HG02938 (cell line): ENCODE measurements at regions not wholly inside any gene's neighbourhood (a gene's known extent, or its start where the extent isn't known, plus 50 kb on each side); places are given as distances from the start of the nearest gene placed in this dataset.
"Not testable (repeated sequence)": the region's sequence is repeated elsewhere in the genome, so short reads cannot be mapped to it uniquely, and the experiment has no call there.

Experiments used
- ATAC-seq: cut with Tn5 transposase; IDR thresholded peaks from one replicate; pipeline ENCODE4 v1.9.1; 2021; ENCODE audit warnings: mild to moderate bottlenecking, moderate library complexity; ENCODE audit not compliant: unreplicated experiment

DNA sequence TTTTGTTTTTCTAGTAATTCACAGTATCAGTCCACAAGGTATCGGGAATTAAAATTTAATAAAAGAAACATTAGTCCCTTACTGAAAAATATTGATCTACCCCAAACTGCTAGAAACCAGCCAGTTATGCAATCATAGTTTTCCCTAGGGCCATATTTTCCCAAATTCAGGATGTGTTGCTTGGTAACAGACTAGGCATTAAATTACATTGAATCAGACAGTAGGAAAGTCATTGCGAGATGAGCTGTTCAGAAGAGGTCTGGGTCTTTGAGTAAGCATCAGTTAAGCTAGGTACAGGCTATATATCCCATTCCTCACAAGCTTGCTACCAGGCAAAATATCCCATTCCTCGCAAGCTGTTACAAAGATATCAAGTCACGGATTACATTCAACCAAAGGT is 123.0 kb upstream of the CCDC150 start:
- no peak for ATAC-seq

DNA sequence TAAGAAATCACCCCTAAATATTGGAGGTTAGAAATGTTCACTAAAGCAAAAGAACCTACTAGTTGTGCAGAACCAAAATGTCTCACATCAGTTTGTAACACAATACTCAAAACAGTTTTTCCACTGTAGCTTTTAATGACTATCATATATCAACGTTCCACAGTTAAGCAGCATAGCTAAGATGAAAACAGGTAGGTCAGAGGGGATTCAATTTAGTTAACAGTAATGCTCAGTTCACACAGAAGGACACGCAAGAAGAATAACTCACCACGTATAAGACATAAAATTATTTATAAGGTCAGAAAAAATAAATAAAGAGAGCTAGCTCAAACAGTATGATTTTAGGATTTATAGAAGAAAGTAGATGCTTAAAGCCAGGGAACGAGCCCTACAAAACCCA is 118.9 kb upstream of the CCDC150 start:
- no peak for ATAC-seq

DNA sequence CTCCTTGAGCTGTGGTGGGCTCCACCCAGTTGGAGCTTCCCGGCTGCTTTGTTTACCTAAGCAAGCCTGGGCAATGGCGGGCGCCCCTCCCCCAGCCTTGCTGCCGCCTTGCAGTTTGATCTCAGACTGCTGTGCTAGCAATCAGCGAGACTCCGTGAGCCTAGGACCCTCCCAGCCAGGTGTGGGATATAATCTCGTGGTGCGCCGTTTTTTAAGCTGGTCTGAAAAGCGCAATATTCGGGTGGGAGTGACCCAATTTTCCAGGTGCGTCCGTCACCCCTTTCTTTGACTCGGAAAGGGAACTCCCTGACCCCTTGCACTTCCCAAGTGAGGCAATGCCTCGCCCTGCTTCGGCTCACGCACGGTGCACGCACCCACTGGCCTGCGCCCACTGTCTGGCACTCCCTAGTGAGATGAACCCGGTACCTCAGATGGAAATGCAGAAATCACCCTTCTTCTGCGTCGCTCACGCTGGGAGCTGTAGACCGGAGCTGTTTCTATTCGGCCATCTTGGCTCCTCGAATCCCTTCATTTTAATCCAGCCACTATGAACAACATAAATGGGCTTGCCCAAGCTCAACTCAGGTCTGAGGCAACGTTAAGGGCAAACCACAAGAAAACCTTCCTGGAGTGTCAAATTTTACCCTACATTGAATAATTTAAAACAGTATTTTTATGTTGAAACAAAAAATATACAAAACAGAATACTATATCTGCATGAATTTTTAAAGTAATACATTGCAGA is 112.4 kb upstream of the CCDC150 start:
- not testable (repeated sequence) for ATAC-seq

DNA sequence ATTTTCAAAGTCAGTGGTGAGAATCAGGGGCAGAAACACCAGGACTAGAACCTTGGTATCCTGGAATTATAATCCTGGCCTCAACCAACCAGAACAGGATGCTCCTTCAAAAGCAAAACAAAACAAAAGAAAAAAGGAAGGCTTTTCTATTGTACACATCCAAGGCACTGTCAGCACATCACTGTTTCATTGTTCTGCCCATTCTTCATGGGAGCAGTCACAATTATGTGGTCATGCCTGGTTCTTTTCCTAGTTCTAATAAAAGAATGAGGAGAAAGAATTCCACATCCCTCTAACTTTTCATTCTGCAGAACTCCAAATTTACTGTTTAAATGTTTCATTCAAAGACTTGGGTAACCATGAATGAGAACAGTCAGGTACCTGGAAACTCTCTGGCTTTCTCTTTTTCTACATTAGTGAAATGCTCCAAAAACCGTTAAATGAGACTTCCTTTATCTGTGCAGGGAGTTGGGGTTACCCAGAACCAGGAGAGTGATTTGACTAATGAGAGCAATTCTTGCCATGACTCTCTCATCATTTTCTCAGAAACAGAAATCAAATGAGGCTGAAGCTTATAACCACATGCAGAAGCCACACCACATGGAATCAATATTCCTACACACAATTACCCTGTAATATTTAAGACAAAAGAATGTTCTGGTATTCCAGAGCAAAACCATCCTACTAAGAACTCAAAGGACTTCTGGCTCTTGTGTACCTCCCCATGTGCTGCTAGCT is 110.9 kb upstream of the CCDC150 start:
- ATAC-seq, result no peak

DNA sequence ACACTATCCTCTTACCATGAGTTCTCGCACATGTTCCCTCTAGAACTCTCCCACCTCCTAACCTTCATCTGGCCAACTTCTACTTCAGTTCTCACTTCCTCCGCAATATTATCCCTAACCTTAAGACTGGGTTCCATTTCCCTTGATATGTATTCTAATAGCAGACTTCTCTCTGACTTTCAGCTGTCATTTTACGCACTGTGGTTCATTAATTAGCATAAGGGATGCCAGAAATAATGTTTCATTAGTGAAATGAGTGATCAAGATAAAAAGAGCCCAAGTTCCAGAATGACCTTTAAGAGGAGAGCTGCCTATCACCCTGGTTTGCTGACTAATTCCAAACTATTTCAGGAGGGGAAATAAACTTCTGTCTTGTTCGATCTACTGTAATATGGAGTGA is 108.6 kb upstream of the CCDC150 start:
- no peak for ATAC-seq

DNA sequence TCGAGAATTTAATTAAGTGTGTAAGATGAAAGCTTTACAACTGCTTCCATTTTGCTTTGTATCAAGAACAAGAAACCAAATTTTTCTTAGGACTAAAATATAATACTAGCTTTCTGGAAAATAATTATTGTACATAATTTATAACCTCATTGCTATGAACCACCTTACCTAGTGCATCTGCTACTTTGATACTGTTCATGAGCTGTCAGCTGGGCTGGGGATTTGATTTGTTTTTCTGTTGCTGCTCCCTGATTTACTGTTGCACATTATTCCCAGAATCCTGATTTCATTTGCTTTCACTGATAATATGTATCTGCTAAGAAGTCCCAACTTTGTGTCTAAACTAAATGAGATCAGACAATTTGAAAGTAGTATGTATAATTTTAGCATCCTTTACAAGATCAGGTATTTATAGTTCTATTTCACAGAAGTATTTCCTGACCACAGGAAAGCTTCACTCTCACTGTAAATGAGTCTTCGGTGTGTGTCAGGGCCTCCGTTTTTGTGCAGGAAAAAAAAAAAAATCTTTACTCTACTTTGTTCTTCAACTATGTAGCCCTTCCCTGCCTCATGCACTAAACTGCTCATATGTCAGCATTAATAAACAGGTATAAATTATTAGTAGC is 105.6 kb upstream of the CCDC150 start:
- ATAC-seq, result no peak

DNA sequence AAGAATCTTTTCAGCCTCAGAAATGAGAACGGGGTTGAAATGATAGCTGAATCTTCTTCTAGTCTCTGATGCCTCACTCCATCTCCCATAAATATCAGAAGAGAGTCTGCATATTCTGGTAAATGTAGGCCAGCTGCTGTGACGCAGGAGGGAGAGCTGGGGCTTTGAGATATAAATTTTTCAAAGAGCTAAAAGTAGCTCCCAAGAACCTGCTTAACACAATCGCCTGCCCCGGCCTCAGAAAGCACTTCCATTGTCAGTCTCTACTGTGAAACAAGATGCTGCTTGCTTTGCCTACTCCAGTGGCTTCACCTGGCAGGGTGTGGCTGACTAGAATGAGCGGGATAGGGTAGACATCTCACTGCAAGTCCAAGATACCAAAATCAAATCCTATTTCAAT is 105.0 kb upstream of the CCDC150 start:
- no peak for ATAC-seq

DNA sequence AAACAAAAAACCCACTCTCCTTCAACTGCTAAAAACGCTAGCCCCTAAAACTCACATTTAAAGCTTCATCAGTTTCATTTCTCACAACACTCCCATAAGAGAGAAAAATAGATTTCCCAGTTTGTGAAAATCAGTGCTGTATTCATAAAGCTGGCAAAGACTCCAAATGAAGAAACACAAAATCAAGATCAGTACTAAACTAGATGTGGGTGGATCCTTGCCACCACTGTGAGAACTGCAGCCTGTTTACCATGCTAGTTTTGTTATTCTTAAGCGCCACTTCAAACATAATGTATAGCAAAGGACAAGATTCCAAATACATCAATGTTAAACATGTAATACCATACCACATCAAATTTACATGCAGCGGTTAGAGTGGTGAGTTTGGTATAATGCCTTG is 104.5 kb upstream of the CCDC150 start:
- no peak for ATAC-seq

DNA sequence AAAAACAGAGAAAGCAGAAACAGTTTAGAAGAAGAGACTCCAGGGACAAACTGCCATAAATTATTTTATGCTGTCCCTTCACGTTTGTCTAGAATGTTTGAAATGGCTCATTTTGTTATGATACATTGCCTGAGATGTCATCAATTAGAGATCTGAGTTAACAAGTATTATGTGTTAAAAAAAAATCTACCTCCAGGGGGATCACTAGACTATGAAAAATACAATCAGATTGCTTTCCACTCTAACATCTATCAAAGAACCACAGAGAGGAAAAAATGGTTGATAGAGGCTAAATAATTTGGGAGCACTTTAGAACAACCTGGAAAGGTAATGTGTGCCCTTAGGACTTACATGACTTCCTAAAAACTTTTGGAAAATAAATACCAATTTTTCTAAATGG is 103.8 kb upstream of the CCDC150 start:
- ATAC-seq, result no peak

DNA sequence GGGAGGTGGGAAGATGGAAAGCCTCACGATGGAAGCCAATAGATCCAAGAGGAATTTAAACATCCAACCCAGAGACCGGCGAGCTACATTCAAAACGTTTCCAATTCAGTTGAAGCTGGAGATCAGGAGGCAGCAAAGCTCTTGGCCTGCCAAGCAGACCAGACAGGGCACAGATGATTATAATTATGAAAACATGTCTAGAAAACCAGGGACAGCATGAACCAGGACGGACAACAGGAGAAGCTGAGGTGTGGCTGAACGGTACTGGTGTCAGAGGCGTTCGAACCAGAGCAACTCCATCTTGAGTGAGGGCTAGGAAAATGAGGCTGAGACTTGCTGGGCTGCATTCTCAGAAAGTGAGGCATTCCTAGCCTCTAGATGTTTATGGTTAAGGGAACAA is 102.2 kb upstream of the CCDC150 start:
- no peak for ATAC-seq

DNA sequence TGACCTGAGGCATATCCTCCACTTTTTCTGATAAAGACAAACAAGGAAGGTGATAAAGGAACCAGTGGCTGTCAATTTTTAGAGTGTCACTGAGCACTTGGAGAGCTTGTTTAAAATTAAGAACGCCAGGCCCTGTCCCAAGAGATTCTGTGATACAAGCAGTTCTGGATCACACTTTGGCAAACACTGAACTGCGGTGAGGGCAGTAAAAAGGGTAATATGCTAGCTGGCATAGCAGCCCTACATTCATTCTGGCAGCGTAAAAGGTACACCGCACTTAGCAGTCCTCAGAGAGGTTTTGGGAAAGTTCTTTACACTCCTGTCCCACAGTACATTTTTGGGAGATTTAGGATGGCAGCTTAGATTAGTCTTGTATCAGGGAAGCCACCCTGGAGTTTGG is 101.3 kb upstream of the CCDC150 start:
- ATAC-seq, result no peak

DNA sequence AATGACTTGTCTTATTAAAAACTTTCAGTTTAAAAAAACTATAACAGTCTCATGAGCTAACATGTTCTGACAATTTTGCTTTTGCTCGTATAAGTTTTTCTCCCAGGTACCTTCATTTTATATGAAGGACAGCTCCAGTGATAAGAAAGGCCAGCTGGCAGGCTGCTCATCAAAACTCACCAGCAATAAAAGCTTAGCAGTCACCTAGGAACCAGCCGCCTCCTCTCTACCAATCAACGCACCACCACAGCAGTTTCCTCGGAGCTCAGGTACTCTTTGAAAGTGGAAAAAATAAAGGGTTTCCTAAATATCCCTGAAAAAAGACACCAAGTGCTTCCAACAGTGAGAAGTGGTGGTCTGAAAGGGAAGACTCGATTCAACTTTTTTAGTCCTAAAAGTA is 100.9 kb upstream of the CCDC150 start:
- no peak for ATAC-seq

DNA sequence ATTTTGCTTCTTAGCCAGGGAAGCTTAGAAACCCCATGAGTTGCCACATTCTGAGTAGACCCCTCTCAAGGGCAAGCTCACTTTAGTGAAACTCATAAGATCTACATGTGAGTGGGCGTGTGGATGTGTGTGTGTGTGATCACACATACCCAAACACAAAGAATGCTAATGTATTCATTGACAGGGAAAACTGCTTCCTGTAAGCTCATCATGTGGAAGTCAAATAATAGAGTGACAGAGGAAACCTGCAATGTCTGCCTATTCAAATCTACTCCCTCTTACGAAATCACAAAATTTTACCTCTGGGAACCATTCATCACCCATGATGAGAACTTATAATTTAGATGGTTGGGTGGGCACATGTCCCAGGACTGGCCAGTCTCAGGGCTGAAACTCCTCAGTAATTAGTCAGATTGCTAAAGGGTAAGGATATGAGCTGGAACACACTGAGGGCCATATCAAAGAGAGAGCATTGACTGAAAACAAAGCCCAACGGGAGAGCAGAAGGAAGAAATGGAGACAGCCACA is 94.5 kb upstream of the CCDC150 start:
- ATAC-seq, result no peak

DNA sequence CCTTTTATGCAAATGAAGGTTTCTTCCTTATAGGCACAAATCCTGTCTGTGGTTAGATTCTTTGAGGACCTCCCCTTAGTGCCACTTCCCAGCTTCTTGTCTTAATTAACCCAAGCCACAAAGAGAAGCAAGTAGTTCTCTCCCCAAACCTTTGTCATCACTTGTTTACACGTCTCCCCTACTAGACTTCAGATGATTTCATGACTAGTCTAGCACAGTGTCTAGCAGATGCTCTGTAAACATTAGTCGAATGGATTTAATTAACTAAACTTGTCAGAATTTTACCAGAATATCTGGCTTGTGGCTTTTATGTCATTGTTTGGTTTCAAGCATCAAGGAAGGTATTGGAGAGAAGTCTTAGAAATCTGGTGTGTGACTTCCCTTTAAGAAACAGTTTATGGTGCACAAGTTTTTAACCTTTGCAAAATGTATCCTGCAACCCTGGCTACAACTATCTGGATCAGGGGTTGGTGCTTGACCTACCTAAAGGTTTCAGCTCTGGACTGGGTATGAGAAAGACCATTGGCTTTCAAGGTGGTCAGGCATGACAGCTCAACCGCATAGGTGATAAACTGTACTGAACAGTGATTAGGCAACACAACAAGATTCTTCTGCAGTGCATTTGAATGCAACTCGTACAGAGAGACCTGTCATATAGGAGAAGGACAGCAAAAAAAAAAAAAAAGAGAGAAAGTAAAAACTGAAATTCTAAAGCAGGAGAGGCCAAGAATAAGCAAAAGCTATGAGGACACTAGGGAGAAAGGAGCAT is 93.2 kb upstream of the CCDC150 start:
- ATAC-seq, result no peak

DNA sequence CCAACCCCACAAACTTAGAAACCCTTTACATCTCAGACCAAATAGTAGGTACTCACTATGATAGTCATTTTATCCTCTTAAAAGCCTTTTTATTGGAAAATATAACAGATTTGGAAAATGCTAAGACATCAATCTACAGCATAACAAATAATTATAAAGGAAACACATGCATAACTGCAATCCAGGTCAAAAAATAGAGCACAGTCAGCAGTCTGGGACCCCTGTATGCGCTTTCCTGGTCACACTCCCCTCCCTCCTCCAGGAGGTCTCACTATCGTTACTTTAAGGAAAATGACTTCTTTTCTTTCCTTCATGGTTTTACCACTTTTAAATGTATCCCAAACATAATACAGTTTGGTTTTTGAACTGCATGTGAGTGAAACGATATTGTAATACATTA is 90.5 kb upstream of the CCDC150 start:
- ATAC-seq, result no peak

DNA sequence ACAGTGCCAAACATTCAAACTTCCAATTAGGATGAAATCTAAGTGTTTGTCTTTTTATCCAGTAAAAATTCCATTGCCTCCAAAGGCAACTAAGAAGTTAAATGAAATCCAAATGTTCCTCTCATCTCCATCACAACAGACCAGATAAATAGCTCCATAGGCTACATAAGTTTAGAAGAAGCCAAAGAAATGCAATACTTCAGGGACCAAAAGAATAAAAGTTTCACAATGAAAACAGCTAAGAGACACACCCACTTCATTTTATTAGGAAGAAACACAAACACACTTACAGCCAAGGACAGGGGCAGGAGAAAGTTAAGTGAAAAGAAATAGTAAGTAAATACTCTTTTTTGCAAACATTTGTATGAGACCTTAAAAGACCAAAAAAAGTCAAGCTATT is 88.5 kb upstream of the CCDC150 start:
- ATAC-seq, result no peak

DNA sequence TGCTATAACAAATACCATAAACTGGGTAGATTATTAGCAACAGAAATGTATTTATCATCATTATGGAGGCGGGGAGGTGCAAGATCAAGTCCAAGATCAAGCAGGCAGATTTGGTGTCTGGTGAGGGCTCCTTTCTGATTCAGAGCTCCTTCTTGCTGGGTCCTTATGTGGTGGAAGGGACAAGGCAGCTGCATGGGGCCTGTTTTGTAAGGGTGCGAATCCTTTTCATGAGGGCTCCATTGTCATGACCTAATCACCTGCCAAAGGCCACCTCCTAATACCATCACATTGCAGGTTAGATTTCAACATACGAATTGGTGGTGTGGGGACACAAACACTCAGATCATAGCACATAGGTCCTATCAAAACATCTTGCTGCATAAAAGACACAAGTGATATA is 84.4 kb upstream of the CCDC150 start:
- ATAC-seq, result no peak

DNA sequence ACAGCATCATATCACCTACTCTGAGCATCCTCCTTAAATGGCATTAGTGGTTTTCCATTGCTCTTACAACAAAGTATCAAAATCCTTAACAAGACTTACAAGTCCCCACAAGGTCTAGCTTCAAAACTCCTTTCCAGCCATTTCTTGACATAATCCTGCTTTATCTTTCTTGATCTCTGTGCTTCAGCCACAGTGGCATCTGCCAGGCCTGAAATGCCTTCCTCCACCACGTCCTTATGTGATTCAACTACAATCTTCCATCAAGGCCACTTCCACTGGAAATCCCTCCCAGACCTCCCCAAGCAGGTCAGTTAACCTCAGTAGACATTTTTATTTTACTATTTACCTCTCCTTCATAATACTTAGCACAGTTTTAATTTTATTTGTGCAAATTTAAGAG is 83.8 kb upstream of the CCDC150 start:
- no peak for ATAC-seq

DNA sequence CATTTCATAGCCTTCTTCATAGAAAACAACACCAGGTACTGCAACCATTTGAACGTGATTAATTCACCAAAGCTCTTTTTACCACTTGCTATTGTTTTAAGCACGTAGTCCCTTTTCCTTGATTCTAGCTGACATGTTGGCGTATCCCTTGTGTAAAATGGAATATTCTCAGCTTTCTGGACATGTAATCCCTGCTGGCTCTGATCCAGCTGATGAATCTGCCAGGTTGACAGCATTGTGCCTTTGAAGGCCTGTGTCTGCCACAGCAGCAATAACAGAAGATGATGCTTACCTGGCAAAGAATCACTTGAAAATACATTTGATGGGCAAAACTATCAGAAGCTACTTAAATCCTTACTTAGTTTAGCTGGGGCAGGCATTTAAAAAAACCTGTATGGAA is 81.0 kb upstream of the CCDC150 start:
- no peak for ATAC-seq

DNA sequence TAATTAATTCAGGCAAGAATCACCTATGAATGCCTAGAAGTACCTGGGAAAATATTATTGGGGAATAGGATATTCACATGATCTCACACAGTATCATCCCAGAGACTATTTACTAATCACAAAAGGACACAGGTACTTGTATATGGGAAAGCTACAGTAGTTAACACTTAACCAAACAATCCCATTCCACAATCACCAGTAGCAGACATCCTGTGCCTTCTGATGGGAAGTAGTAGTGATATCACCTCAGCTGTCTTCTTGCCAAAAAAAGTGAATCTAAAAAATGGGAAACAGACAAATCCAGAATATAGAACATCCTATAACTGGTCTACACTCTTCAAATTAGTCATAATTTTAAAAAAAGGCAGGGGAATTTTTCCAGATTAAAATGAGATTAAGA is 75.6 kb upstream of the CCDC150 start:
- ATAC-seq, result no peak

DNA sequence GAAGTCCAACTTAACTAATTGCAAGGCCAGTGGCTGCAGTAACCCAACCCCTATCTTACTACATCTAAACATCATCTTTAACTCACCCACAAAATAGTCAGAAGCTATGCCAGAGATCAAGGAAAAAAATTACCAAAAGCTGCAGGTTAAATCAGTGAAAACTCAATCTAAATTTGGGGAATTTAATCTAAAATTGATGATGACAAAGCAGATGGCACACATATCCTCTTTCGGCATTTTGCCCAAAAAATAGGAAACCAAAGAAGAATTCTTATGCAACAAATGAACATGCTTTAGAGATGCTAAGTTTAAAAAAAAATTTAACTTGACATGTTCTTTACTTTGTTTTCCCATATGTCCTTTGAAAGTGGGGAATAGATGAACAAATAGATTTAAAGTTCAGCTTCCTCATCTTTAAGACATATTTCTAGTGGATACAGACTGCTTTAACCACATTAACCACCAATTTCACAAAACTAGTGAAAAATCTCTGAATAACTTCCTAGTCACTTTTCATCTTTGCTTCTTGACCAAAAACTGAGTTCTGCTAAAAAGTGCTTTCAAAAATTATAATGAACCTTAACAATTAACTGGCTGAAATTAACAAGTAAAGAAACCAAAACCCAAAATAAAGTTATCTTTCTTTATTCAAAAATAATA is 74.3 kb upstream of the CCDC150 start:
- no peak for ATAC-seq
